Upper lobe of left lung (tissue), 4 donors: ENCODE measurements at regions not wholly inside any gene's neighbourhood (a gene's known extent, or its start where the extent isn't known, plus 50 kb on each side); places are given as distances from the start of the nearest gene placed in this dataset.
"Not testable (repeated sequence)": the region's sequence is repeated elsewhere in the genome, so short reads cannot be mapped to it uniquely, and the experiment has no call there.

ENCODE experiments used
- CTCF ChIP-seq, 6 experiments: fragments of 450-650 bp in 4 of 6; fragments of 200-600 bp in 2 of 6; sonication (generic) in 2 of 6; IDR thresholded peaks; one replicate each; pipeline ENCODE4 v1.5.1; 2016 to 2019; ENCODE audit warnings: antibody characterized with exemption in 6 of 6
- POLR2A ChIP-seq, 4 donors: fragments of 450-650 bp; IDR thresholded peaks; one replicate each; pipeline ENCODE4 v1.5.1; 2016 to 2017; ENCODE audit warnings: antibody characterized with exemption in 4 of 4, mild to moderate bottlenecking in 2 of 4
- POLR2AphosphoS5 ChIP-seq, 2 donors: sonication (generic); formaldehyde crosslinking; IDR thresholded peaks; one replicate each; pipeline ENCODE4 v1.5.1; 2017; ENCODE audit warnings: antibody characterized with exemption in 2 of 2

GRCh38 chr2:123805746-123806145, 219.3 kb upstream of the CNTNAP5 start:
- TF ChIP-seq CTCF, POLR2AphosphoS5, POLR2A (IDR thresholded peaks at IDR 0.05): not testable (repeated sequence)
